HG03342 (cell line): ENCODE measurements at regions not wholly inside any gene's neighbourhood (a gene's known extent, or its start where the extent isn't known, plus 50 kb on each side); places are given as distances from the start of the nearest gene placed in this dataset.
"Not testable (repeated sequence)": the region's sequence is repeated elsewhere in the genome, so short reads cannot be mapped to it uniquely, and the experiment has no call there.

Source experiments
- ATAC-seq: cut with Tn5 transposase; IDR thresholded peaks from one replicate; pipeline ENCODE4 v1.9.1; 2021; ENCODE audit warnings: mild to moderate bottlenecking, moderate library complexity; ENCODE audit not compliant: unreplicated experiment

DNA sequence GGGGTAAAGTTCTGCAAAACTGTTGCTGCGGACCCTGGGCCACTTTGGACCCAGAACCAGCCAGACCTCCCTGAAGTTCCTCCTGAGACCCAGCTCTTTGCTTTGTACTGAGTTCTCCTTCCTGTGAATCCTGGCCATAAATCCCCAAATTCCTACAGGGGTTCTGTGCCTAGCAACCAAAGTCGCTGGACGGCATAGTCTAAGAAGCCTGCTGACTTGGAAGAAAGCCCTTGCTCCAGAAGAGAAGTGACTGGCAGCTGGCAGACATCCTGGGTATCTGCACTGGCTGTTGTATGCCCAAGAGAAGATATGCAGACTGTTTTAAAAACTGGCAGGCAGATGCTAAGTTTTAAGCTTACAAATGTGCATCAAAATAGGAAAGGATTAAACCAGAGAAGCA, 99.9 kb upstream of the SLC24A4 start:
- ATAC-seq: no peak

DNA sequence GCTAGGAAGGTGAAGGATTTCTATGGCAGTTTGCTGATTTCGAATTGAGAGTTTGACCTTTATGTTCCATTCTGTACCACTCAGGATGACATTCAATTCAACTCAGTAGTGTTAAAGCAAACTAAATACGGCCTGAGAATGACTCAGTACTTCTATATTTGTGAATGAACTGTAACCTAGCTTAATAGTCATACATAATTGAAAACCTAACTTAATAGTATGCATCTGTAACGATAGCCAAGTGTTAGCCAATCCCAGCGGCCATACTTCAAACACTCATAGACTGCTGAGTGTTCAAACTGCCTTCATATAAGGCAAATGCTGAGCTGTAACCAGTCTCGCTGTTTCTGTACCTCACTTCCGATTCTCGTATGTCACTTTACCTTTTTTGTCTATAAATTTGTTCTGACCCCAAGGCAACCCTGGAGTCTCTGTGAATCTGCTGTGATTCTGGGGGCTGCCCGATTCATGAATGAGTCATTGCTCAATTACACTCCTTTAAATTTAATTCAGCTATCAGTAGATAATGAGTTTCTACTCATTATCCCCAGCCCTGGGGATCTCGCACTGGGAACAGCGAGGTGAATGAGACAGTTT, 98.5 kb upstream of the SLC24A4 start:
- ATAC-seq: no peak

DNA sequence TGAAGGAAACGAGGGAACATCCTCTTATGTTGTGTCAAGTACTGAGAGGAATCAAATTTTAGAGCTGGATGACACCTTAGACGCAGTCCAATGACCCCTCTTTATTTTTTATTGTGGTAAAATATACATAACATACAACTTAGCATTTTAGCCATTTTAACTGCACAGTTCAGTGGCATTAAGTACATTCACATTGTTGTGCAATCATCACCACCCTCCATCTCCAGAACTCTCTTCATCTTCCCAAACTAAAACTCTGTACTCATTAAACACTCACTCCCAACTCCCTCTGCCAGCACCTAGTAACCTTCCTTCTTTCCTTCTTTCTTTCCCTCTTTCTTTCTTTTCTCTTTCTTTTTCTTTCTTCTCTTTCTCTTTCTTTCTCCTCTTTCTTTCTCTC, 97.2 kb upstream of the SLC24A4 start:
- ATAC-seq: no peak

DNA sequence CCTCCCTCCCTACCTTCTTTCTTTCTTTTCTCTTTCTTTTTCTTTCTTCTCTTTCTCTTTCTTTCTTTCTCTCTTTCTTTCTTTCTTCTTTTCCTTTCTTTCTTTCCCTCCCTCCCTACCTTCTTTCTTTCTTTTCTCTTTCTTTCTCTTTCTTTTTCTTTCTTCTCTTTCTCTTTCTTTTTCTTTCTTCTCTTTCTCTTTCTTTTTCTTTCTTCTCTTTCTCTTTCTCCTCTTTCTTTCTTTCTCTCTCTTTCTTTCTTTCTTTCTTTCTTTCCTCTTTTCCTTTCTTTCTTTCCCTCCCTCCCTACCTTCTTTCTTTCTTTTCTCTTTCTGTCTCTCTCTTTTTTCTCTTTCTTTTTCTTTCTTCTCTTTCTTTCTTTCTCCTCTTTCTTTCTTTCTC, 96.8 kb upstream of the SLC24A4 start:
- ATAC-seq: not testable (repeated sequence)

DNA sequence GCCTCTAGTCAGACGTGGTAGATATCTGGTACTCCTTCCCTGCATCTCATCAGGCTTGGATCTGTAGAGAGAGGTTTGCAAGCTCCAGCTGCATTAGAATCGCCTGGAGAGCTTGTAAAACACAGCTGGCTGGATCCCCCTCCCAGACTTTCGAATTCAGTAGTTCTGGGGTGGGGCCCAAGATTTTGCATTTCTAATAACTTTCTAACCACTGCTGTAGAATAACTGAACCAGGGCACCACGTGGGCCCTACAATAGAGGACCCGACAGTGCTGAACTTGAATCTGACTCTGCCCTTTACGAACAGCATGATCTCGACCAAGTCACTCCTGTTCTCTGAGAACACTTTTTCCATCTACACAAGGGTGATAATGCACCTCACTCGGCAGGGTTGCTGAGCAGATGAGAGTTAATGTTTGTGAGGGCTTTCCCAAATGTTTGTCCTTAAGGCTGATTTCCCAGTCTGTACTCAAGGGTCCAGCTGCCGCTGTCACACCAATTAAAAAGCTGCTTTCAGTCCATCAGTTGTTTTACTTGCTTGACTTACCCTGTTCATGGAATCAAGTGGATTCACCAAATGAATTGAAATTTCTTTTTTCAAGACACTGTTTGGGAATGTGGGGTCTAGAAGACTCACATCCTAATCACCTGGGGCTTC, 86.6 kb upstream of the SLC24A4 start:
- no peak for ATAC-seq

DNA sequence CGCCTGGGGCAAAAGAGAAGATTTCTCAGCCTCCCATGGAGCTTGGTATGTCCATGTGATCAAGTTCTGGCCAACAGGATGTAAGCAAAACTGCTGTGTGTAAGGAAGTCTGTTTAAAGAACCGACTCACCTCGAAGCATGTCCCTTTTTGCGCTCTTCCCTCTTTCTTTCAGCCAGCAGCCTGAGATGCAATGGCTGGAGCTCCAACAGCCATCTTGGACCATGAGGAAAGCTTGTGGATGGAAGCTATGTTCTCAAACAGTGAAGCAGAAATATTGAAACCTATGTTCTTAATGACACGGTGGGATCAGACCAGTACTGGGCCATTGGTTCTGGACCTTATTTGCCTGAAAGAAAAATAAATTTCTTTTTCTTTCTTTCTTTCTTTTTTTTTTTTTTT, 82.3 kb upstream of the SLC24A4 start:
- ATAC-seq: no peak

DNA sequence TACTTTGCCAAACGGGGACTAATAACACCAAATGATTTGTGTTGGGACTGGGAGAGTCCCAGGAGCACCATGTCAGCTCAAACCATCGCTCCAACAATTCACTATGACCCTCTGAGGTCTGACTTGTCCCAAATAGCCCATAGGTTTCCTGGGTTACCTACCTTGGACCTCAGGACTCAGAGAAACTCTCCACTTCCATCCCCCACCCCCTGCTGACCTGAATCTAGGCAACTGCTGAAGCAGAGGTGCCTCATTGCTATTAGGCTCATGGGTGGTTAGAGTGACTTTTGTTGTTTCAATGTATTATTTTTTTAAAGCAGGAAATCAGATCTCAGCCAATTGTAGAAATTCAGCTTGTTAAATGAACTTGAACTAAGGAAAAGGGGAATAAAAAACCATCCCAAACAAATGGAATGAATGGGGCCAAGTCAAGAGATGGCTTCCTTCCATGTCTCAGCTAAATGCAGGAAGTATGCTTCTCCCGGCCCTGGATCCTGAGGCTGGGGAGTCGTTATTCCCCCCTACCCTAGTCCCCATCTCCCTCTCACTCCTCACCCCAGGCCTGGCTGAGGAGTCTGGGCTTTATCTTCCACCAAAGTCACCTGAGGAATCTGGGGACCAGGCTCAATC, 80.9 kb upstream of the SLC24A4 start:
- ATAC-seq: no peak

DNA sequence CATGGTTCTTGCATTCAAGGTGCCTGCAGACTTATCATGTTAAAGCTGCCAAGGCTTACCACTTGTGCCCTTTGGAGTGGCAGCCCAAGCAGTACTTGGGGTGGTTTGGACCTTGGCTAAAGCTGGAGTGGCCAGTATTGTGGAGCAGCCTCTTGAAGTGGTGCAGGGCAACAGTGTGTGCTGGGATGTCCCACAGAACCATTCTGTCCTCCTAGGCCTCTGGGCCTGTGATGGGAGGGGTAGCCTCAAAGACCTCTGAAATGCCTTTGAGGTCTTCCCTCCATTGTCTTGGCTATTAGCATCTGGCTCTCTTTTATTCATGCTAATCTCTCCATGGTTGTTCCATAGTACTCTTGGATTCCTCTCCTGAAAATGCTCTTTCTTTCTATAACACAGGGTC, 78.2 kb upstream of the SLC24A4 start:
- no peak for ATAC-seq

DNA sequence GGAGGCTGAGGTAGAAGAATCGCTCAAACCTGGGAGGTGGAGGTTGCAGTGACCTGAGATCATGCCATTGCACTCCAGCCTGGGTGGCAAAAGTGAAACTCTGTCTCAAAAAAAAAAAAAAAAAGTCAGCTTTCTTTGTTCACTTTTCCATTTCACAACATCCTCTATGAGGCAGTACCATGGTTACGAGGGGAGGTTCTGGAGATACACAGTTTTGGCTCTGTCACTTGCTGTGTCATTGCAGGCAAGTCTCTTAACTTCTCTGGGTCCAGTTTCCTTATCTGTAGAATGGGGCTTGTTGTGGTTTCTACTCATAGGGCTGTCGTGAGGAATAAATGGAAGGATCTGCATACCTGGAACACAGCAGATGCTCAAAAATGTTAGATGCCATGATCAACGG, 75.6 kb upstream of the SLC24A4 start:
- ATAC-seq: no peak

DNA sequence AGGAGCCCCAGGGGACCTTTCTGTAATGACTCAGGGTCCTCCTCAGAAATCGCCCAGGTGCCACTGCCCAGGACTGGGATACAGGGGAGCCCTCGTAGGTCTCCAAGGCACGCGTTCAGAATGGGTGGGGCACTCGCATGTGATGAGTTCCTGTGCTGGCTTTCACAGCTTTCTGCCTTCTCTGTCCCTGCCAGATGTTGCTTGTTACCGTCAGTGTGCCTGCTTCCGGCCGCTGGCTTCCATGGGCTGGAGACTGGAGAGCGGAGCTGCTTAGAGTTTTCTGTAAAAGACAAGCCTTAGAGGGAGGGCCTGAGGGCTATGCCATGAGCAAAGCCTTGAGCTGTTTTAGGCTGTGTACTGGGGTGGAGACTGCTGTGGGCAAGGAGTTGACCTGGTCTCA, 75.0 kb upstream of the SLC24A4 start:
- ATAC-seq: no peak

DNA sequence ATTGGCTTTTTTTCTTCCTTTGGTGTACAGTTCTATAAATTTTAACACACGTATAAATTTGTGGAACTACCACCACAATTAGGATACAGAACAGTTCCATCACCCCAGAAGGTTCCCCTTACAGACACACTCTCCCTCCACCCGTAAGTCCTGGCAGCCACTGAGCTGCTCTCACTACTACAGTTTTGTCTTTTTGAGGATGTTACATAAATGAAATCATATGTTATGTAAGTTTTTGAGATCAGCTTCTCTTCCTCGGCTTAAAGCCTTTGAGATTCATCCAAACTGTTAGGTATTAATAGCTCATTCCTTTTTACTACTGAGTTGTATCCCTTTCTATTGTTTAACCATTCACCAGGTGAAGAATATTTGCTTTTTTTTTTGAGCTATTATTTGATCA, 74.3 kb upstream of the SLC24A4 start:
- no peak for ATAC-seq

DNA sequence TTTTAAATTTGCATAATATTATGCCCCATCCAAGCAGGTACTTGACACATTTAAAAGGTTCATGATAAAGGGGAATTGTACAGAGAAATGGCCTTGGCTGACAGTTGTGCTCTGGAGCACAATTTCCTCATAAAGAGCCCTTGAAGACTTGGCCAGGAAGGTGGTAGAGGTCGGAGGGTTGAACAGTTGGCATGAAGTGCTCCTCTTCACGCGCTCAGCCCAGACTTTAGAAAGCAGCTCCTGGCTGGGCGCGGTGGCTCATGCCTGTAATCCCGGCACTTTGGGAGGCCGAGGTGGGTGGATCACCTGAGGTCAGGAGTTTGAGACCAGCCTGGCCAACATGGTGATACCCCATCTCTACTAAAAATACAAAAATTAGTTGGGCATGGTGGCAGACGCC, 72.6 kb upstream of the SLC24A4 start:
- not testable (repeated sequence) for ATAC-seq

DNA sequence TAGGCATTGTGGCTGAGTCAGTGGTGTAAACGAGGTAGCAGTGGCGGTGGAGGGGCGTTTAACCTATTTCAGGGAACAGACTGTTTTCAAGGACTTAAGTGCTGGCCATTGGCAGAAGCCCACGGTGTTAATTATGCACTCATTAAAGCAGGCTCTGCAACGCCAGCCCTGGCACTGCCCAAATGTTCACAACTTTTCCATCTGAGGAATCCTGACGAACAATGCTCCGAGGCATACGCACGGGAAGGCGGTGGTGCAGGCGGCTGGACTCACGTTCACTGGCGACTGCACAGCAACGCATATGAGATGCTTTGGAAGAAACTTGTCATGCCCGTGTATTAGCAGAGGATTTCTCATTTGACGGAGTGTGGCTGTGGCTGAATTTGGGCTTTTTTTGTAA, 70.6 kb upstream of the SLC24A4 start:
- ATAC-seq: no peak

DNA sequence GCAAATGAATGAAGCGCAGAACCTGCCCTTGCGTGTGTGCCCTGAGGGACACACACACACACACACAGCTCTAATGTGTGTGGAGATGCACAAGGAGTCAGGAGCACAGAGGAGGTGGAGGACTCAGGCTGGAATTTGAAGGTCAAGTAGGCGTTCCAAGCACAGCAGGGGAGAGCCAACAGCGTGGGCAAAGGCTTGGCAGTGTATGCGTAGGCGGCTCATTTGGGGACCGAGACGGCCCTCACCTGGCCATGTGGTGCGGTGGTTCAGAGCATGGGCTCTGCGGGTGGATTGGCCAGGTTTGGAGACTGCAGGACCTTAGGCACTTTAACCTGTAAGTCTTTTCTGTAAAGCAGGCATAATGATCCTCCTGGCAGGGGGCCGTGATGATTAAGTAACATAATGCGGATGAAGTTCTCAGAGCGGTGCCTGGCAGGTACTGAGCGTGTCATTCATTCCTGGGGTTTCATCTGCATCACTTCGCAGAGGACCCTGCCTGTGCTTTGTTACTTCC, 69.5 kb upstream of the SLC24A4 start:
- no peak for ATAC-seq

DNA sequence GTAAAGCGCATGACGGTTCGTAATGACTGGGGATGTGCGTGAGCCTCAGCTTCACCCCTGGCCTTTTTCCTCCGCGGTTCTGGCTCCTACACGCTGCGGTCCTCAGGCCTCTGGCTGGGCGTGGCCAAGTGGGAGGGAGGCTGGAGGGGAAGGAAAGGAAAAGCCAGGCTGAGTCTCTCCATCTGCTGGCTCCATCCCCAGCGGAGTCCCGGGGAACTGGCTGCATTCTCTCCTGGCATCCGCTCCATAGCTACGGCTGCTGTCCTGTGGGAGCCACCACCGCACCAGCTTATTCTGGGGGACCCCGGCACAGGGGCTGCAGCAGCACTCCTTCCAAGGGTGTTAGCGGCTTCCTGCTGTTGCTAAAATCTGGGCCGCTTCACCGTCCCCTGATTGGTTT, 68.2 kb upstream of the SLC24A4 start:
- ATAC-seq: no peak

DNA sequence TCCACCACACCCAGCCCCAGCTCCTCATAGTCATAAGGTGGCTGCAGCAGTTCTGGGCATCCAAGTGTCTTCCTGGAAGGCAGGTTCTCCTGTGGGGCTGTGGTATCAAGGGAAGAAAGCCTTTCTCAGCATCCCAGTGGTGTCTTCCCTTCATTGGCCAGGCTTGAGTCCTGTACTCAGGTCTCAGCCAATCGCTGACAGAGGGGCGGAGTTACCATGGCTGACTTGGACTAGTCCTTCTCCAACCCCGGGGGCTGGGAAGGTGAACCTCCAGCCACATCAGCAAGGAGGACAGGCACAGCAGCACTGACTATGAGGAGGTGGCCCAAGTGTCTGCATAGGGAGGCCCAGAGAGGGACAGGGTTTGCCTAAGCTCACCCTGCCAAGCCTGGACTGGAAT, 64.0 kb upstream of the SLC24A4 start:
- ATAC-seq: no peak

DNA sequence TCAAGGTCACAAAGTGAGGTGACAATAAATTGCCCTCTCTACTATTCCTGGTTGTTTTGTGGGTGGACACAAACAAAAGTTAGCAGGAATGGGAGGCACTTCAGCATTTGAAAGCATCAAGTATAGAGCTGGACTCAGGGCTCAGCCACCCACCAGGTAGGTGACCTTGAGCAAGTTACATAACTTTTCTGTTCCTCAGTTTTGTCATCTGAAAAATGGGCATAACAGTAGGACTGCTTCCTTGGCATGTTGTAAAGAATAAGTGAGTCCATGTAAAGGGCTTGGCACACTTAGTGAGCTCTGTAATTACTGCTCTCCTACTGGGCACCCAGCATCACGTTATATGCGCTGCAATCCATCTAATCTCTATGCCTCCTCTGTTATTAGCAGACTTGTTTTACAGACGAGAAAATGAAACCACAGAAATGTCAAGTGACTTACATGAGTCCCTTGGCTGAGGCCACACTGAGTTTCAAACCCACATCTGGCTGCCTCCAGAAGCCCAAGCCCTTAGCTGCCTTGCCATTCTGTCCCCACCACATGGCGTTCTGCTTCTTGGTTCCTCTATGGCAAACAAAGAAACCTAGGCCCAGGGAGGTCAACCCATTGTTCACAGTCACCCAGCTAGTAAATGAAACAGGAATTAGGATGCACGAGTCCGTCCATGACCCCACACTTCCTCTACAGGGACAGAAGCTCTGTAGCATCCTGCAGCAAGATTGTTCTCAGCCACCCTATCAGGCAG, 63.2 kb upstream of the SLC24A4 start:
- peak; percentile 79 for ATAC-seq

DNA sequence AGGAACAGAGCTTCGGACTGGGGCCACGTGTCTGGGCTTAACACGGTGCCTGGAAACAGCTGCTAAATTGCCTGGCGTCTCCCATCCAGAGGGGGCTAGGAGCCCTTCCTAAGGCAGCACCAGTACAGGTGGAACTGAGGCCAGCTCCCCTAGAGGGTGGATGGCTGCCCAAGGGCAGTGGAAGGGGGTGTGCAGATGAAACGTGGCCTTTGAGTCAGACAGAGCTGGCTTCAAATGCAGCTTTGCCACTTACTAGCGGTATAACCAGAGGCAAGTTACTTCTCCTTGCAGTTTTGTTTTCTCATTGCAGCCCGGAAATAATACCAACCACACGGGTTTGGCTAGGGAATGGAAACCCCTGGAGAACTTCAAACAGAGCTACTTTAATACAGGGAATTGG, 59.3 kb upstream of the SLC24A4 start:
- no peak for ATAC-seq

DNA sequence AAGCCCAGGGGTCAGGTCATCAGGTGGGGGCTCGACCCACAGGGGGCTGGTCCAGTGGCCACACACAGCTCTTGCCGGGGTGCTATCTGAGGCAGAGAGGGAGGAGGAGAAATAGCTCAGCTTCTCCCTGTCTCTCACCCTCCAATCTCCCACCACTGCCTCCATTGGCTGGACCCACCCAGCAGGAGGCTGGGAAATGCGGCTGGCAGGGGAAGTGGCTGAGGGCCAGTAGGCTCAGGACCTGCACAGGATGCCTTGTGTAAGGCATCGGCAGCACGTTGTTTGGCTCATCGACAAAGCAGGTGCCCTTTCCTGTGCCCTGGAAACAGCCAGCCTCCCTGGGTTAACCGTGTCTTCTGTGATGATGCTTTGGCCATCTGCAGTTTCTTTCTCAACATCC, 58.8 kb upstream of the SLC24A4 start:
- no peak for ATAC-seq

DNA sequence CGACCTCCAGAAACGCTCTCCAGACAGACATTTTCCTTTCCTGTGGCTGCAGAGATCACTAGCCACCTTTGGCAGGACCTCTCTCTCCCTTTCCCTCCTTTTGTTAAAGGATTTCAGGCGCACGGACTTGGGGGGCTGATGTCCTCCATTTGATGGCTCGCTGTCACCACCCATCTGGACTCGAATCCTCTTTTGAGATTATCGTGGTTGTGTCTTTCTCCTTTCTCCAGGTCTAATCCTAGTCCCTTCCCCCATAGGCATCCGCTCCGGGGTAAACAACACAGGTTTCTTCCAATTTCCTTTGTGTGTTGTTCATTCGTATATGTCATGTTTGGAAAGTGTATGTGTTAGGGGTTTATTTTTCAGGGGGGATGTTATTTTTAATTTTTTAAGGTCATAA, 56.7 kb upstream of the SLC24A4 start:
- ATAC-seq: no peak
